Activated CD4-positive, alpha-beta T cell treated with anti-CD3 and anti-CD28 coated beads for 1 hour (primary cell): ENCODE measurements at regions not wholly inside any gene's neighbourhood (a gene's known extent, or its start where the extent isn't known, plus 50 kb on each side); places are given as distances from the start of the nearest gene placed in this dataset.
"Not testable (repeated sequence)": the region's sequence is repeated elsewhere in the genome, so short reads cannot be mapped to it uniquely, and the experiment has no call there.

ENCODE experiments used
- DNase-seq: peaks from one replicate; pipeline ENCODE4 v3.0.0-alpha.2; 2020

DNA sequence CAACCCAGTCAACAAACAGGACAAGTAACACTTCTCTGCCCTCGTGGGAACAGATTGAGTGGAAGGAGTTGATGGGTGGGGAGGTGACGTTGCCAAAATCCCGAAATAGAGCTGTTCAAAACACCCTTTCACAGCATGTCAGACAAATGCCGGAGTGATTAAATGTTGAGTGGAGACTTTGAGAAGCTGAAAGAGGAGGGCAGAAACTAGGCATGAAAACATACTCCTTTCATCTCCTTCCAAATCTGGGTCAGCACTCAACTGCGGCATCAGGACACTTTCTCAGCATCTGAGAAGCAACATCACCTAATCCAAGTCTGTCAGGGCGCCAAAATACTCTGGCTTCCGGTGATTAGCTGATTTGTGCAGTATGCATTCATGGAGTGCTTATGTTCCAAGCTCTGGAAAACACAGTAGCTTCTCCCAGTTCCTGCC is 51.5 kb upstream of the MRI1 start:
- DNase-seq = no peak

DNA sequence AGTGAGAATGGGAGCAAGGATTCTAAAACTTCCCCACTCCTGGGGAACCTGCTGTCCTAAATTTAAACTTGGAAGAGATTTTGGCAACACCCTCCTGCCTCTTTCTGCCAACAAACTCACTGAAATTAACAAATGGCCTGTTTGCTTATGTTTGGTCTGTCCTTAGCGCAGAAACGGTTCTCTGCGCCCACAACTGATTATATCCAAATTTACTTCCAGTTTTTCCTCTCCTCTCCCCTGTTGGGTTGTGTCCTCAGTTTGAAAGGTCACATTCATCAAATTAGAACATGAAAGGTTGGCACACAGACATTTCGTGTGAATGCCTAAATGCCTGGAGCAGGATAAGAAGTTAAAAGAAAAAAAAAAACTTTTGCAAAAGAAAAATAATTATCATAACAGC is 56.4 kb upstream of the MRI1 start:
- no peak for DNase-seq

DNA sequence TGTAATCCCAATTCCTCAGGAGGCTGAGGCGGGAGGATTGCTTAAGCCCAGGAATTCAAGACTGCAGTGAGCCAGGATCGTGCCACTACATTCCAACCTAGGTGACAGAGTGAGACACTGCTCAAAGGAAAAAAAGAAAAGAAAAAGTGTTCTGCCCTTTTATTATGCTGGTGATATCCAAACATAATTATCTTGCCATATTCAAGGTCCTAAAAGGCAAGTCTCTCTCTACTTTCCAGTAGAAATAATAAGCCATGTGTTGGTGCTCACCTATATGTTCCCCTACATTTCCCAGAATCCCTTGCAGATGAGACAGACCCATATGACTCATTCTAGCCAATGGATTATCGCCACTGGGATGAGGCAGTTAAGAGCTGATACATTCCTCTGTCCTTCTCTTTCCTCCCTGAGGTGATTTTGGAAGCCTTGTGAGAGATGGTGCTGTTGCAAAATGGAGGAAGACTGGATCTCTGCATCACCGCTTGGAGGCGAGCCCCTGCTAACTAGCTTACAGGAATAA is 58.3 kb upstream of the MRI1 start:
- no peak for DNase-seq

DNA sequence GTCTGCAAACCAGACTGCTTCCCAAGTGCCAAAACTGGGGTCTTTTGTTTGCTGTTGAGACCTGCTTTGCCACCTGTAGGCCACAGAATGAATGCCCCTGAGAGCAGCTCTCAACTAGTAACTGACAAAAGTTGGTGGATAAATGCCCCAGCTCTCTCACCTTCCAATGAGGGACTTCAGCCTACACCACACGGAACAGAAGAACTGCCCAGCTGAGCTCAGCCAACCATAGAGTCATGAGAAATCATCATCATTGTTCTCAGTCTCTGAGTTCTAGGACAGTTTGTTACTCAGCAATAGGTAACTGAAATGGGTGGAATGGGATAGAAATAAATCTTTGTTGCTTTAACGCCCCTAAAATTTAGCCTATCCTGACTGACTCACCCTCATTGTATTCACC is 59.1 kb upstream of the MRI1 start:
- no peak for DNase-seq

DNA sequence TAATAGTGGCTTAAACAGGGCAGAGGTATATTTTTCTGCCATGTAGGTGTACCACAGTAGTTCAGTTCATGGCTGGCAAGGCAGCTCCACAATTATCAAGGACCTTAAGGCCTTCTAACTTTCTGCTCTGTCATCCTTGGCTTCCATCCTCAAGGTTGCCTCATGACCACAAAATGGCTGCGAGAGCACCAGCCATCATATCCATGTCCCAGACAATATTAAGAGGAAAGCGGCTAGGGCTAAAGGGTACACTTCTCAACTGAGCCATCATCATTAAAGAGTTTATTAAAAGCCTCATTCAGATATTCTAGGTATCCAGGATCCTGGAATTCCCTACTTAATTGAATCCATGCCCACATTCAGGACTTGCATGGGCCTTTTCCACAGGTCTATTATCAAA is 62.7 kb upstream of the MRI1 start:
- DNase-seq = no peak

DNA sequence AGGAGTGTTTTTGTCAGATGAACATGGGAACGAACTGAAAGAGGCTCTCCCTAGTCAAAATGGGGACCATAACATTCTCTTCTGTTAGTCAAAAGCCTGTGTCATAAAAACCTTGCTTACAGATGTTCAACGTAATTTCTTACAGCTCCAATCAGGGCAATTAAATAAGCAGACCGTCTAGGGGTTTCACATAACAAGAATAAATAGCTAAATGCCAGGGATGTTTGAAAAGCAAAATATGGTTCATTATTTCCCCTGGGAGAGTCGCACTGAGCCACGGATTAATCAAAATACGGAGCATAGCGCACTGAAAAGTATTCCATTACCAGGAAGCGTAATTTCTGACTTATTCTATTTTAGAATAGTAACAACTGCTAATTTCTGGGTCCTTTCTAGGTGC is 63.7 kb upstream of the MRI1 start:
- DNase-seq = no peak

DNA sequence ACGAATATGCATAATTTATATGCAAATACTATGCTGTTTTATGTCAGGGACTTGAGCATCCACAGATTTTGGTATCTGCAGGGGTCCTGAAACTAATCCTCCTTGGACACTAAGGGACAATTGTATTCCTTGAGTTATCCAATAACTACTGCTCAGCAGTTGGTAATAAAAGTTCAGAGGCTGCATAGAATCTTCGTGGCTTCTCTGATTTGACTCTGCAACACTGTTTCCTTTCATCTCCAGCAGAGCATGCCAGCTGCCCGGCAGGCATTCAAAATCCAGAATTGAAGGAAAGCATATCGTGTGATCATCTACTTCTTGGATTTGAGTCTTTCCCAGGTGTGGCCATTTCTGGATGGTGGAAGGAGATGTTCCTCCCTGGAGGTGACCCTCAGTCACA is 64.5 kb upstream of the MRI1 start:
- DNase-seq = no peak

DNA sequence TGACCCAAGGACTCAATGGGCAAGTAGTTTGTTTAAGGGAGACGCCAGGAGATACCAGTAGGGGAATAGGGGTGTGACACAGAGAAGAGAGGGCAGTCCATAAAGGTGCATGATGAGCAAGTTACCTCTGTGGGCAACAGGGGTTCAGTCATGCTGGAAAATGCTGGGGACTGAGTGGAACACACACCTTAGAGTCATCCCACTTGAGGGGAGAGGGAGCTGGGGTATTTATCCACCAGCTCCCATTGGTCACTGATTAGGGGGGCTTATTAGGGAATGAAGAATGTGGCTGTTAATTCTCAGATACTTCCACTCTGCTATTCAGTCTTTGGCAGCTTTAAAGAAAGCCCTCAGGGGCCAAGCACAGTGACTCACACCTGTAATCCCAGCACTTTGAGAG is 67.5 kb upstream of the MRI1 start:
- no peak for DNase-seq

DNA sequence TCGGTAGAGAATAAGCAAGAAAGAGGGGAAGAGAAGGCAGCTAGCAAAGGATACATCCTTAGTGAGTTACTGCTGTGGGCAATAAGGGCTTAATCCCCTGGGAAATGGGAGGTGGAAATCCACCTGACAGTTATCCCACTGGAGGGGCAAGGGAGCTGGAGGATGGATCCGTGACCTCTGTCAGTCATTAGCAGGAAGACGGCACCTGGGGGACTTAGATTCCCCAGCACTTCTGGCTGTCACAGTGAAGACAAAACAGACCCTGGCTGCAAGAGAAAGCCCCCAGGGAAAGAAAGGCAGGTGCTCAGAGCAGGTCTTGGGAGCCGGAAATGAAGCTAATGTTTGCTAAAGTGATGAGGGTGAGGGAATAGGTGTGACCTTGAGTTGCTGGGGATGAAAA is 70.4 kb upstream of the MRI1 start:
- no peak for DNase-seq

DNA sequence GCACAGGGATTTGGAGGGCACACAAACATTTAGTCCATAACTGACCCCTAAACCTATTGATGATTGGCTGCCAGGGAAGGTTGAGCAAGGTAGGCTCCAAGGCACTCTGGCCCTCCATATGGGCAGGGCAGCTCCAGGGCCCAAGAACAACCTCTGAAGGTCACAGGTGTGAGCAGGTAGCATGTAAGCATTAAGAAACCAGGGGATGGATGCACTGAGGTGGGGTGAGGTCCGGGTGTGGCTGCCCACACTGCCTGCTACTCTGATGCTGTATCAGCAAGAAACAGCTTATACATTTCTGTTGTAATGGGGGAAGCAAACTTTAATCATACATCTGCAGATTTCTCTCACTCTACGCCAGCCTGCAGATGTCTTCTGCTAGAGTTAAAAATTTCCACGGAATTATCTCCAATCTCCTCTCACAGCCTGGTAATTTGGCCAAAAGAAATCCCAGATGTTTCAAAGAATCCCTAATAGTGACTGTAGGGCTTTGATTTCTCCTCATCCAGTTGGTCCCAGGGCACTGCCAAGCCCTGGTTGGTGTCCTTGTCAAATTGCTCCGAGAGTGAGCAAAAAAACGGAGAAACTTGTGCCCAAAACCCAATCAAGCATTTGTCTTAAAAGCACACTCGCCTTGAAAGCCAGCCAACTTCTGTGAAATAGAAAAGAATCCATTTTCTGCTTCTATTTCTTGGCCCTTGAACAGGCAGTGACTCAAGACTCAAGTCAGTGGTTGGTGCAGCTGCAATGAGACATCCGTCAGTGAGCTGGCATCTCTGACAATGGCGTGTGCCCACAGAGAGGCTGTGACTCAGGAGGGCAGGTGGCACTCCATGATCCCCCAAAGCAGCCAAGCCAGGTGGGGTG is 72.5 kb upstream of the MRI1 start:
- DNase-seq = no peak

DNA sequence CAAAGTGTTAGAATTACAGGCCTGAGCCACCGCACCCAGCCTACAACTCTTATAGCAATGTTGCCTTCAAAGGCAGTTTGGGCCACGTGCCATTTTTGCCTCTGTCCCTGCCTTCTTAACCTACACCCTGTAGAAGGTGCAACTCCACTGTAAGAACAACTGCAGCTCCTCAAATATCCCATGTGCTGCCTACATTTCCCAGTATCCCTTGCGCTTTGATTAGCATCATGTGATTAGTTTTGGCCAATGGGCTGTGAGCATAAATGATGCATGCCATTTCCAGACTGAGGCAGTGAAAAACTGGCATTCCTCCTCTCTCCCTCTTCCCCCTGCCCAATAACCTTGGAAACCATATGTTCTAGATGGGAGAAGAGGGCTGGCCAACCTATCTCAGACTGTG is 75.2 kb upstream of the MRI1 start:
- no peak for DNase-seq

DNA sequence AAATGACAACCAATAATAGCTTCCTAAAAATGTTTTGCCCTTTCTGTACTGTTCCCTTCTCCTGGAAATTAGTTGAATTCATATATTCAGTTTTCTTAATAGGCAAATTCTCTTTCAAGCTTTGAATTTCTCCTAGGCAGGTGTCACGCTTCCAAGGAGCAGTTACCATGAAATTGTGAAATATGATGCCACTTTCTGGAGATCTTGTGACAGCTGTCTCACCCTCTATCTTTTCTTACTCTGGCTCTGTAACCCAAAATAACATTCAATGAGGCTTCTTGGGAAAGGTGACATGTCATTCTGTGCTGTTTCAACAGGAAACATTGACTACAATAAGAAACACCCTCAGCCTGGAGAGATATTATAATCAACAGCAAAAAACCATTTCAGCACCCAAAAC is 80.3 kb upstream of the MRI1 start:
- no peak for DNase-seq

DNA sequence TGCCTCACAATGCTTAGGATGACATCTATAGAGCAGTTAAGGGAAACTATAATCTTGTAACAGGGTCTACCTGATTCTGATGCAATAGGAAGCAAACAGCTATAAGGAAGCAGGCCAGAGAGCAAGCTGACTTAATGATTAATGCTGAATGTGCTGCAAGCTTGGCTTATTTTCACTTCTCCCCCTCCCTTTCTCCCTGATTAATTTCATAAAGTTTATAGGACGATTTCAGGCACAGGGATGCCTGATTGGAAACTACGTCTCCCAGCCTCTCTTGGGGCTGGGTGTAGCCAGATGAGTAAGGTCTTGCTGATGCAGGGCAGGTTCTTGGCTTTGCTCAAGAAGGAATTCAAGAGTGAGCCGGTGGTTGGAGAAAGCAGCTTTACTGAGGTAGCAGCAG is 82.8 kb upstream of the MRI1 start:
- no peak for DNase-seq

DNA sequence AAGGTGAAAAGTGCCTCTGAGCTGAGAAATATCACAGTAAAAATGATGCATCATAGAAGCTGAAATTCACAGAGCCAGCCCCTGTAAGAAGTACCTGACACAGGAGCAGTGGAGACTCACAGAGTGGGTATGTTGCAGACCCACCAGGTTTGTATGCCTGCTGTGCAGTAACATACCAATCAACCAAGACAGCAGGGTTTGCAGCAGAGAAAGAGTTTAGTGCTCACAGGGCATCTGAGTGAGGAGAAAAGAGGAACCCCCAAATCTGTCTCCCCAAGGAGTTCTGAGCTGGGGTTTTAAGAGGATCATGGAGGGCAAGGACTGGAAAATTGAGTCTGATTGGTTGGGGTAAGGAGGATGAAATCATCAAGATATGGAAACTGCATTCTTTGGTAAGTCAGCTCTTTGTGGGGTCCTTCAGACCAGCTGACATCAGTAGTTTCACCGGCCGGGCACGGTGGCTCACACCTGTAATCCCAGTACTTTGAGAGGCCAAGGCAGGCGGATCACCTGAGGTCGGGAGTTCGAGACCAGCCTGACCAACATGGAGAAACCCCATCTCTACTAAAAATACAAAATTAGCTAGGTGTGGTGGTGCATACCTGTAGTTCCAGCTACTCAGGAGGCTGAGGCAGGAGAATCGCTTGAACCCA is 83.5 kb upstream of the MRI1 start:
- DNase-seq = not testable (repeated sequence)

DNA sequence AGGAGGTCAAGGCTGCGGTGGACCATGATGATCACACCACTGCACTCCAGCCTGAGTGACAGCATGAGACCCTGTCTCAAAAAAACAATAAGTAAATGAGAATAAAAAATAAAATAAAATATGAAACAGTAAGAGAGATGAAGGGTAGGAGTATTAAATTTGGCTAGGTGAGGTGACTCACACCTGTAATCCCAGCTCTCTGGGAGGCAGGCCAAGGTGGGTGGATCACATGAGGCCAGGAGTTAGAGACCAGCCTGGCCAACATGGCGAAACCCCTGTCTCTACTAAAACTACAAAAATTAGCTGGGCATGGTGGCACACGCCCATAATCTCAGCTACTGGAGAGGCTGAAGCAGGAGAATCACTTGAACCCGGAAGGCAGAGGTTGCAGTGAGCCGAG is 87.4 kb upstream of the MRI1 start:
- DNase-seq = not testable (repeated sequence)

DNA sequence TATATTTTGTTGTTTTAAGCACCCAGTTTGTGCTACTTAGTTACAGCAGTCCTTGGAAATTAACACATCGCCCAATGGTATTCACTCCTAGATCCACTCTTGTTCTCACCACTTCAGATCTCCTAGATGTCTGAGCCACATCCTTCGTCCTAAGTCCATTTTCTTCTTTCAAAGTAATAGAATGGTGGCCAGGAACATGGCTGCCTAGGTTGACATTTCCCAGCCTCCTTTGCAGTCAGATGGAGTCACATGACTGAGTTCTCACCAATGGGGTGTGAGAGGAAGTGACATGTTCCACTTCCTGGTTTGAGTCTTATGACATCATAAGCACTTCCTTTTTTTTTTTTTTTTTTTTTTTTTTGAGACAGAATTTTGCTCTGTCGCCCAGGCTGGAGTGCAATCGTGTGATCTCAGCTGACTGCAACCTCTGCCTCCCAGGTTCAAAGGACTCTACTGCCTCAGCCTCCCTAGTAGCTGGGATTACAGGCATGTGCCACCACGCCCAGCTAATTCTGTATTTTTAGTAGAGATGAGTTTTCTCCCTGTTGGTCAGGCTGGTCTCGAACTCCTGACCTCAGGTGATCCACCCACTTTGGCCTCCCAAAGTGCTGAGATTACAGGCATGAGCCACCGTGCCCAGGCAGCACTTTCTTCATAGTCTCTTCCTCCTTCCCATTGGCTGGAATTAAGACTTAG is 91.7 kb upstream of the MRI1 start:
- not testable (repeated sequence) for DNase-seq

DNA sequence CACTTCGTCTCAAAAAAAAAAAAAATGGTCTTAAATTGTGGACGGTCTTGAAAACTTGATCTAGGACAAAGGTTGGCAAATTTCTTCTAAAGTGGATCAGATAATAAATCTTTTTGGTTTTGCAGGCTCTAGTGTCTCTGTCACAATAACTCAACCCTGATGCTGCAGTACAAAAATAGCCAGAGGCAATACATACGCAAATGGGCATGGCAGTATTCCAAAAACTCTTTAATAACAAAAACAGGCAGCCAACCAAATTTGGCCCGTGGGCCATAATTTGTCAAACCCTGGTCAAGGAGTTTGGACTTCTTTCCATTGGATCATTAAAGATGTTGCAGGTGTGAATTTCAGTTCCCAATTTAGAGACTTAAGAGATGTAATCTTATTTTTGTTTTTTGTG is 93.5 kb upstream of the MRI1 start:
- DNase-seq = no peak

DNA sequence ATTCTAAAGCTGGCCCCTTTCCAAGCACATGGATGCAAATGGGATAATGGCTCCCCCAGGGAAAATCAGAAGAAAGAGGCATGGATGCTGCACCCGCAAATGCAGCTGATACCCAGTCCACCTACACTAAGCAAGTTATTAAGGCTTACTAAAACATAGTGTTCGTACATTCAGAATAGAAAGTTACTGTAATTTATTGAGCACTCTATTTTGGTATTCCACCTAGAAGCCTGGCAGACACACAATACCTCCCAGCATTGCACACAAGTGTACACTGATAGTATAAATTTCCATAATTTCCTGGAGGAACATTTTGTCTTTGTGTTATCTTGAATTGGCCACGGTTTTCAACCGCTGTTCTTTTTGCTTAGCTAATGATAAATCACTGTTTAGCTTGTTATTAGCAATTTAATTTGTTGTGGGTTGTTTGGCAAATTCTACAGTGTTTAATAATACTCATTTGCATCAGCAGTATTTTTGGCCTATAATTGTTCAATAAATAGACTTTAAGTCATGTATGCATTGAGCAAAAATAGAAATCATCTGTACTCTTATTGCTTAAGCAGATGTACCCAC is 94.5 kb upstream of the MRI1 start:
- DNase-seq = no peak

DNA sequence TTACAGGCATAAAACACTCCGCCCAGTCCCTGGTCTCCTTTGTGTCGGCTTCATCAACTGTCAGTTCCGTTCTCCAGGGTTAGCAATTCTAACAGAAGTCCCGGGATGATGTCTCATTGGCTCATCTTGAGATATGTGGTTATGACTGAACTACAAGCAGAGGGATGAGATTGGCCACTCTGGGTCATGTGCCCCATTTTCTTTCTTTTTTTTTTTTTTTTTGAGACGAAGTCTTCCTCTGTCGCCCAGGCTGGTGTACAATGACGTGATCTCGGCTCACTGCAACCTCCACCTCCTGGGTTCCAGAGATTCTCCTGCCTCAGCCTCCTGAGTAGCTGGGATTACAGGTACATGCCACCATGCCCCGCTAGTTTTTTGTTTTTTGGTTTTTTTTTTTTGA is 95.4 kb upstream of the MRI1 start:
- DNase-seq = no peak

DNA sequence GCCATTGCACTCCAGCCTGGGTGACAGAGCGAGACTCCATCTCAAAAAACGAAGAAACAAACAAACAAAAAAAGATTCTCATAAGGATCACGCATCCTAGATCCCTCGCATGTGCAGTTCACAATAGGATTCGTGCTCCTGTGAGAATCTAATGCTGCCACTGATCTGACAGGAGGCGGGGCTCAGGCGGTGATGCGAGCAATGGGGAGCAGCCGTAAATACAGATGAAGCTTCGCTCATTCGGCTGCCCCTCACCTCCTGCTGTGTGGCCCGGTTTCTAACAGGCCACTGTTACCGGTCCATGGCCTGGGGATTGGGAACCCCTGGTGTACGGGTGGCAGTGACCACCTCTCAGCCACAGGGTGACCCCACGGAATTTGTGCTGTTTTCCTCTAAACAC is 98.2 kb upstream of the MRI1 start:
- DNase-seq = no peak

DNA sequence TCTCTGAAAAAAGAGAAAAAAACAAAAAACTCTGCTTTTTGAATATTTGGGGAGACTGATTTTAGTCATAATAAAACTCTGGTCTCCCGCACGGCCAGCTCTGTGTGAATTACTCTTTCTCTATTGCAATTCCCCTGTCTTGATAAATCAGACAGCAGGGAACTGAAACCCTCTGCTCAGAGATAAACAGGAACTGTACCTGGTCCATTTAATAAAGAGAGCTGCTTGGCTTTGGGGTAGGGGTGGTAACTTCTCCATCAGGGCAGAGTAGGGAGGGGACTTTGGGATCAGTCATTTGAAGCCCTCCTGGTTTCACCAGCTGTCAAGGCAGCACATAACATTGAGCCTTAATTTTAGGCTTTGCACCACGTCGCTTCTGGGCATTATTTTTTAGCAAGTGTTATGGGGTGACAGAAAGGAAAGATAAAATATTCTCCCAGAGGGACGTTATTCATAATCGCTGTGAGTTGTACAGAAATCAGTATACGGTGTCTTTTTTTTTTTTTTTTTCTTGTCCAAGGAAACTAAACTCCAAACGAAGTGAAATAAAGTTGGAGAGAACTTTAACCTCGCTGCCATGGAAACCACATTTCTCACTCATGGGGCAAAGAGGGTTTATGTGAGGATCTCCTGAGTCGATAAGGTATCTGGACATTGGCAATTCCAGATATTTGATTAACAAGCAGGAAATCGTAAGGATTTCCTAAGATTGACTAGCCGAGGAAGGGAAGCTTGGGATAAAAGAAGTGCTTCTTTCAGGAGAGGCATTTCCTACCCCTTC is 99.0 kb upstream of the MRI1 start:
- DNase-seq = no peak

DNA sequence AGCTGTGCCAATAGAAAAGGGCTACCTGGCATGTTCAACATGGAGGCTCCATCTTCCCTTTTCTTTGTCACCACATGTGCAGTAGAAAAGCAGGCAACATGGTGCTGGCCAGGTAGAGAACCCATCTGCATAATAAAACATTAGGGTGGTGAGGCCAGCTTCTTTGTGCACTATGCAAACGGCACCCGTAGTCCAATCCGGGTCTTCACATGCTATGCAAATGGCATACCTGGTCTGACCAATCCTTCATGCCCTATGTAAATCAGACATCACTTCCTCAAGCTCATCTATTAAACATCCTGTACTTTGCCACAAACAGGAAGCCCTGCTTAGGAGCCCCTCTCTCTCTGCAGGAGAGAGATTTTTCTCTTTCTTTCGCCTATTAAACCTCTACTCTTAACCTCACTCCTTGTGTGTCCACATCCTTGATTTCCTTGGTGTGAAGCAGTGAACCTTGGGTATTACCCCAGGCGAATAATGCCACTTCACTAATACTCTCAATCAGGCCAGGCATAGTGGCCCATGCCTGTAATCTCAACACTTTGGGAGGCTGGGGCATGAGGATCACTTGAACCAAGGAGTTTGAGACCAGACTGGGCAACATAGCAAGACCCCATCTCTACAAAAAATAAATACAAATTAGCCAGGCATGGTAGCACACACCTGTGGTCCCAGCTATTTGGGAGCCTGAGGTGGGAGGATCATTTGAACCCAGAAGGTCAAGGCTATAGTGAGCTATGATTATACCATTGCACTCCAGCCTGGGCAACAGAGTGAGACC is 111.3 kb upstream of the MRI1 start:
- no peak for DNase-seq
